GM12872 (cell line): ENCODE measurements at regions not wholly inside any gene's neighbourhood (a gene's known extent, or its start where the extent isn't known, plus 50 kb on each side); places are given as distances from the start of the nearest gene placed in this dataset.

Experiments
- CTCF ChIP-seq: IDR thresholded peaks from 3 replicates; pipeline ENCODE4 v1.5.1; 2011; ENCODE audit warnings: low read depth, mild to moderate bottlenecking, low read length, moderate library complexity; ENCODE audit not compliant: insufficient read depth

- no peak for TF ChIP-seq CTCF
These were observed 194.9 kb downstream of the TINAG start for GRCh38 chr6:54503144-54503543.

GRCh38 chr6:54515013-54515412 lies 206.8 kb downstream of the TINAG start:
- no peak for TF ChIP-seq CTCF

GRCh38 chr6:54515713-54516112 lies 207.5 kb downstream of the TINAG start:
- no peak for TF ChIP-seq CTCF

GRCh38 chr6:54516321-54516720 lies 208.1 kb downstream of the TINAG start:
- no peak for TF ChIP-seq CTCF

GRCh38 chr6:54519161-54519560 lies 210.9 kb downstream of the TINAG start:
- TF ChIP-seq CTCF, result no peak

GRCh38 chr6:54525731-54526130 lies 217.5 kb downstream of the TINAG start:
- TF ChIP-seq CTCF, result no peak

GRCh38 chr6:54533567-54533966 lies 225.3 kb downstream of the TINAG start:
- TF ChIP-seq CTCF, result no peak

- no peak for TF ChIP-seq CTCF
These were observed 227.3 kb downstream of the TINAG start for GRCh38 chr6:54535568-54535967.
